Neural progenitor cell (in vitro differentiated cells): ENCODE measurements at regions not wholly inside any gene's neighbourhood (a gene's known extent, or its start where the extent isn't known, plus 50 kb on each side); places are given as distances from the start of the nearest gene placed in this dataset.

Experiments
- DNase-seq: peaks from one replicate; pipeline ENCODE4 v3.0.0-alpha.2; 2016; ENCODE audit warnings: low spot score
- H2AFZ ChIP-seq: fragments of 200-600 bp; sonication (generic); replicated peaks from 2 replicates; pipeline ENCODE4 v1.6.1; 2016; ENCODE audit warnings: antibody characterized with exemption
- H3F3A ChIP-seq: fragments of 200-600 bp; sonication (generic); 2 replicates; pipeline ENCODE4 v1.6.1; 2016; ENCODE audit warnings: antibody characterized with exemption, low read depth
- H3K27ac ChIP-seq: fragments of 200-600 bp; sonication (generic); 2 replicates; pipeline ENCODE4 v1.5.1; 2016; ENCODE audit warnings: mild to moderate bottlenecking
- H3K27me3 ChIP-seq: fragments of 200-600 bp; sonication (generic); 2 replicates; pipeline ENCODE4 v1.6.1; 2016; ENCODE audit warnings: mild to moderate bottlenecking, moderate library complexity
- H3K36me3 ChIP-seq: fragments of 200-600 bp; sonication (generic); 2 replicates; pipeline ENCODE4 v1.5.1; 2016
- H3K4me1 ChIP-seq: fragments of 200-600 bp; sonication (generic); 2 replicates; pipeline ENCODE4 v1.6.1; 2016; ENCODE audit warnings: mixed run types
- H3K4me2 ChIP-seq: fragments of 200-600 bp; sonication (generic); 2 replicates; pipeline ENCODE4 v1.6.1; 2016
- H3K4me3 ChIP-seq: fragments of 200-600 bp; sonication (generic); 2 replicates; pipeline ENCODE4 v1.5.1; 2016
- H3K79me2 ChIP-seq: fragments of 200-600 bp; sonication (generic); 2 replicates; pipeline ENCODE4 v1.6.1; 2016; ENCODE audit warnings: low read depth
- H3K9ac ChIP-seq: fragments of 200-600 bp; sonication (generic); 2 replicates; pipeline ENCODE4 v1.6.1; 2016
- H3K9me3 ChIP-seq: fragments of 200-600 bp; sonication (generic); 2 replicates; pipeline ENCODE4 v1.5.1; 2016; ENCODE audit warnings: low read depth
- H4K20me1 ChIP-seq: fragments of 200-600 bp; sonication (generic); 2 replicates; pipeline ENCODE4 v1.6.1; 2016; ENCODE audit warnings: low read depth
- H3K27ac Mint-ChIP-seq: 3 replicates; pipeline ENCODE4 v1.8.0; 2021; ENCODE audit warnings: mixed read lengths
- H3K27me3 Mint-ChIP-seq: 2 replicates; pipeline ENCODE4 v1.8.0; 2022; ENCODE audit warnings: low read depth, mild to moderate bottlenecking, inconsistent platforms, moderate library complexity, mixed read lengths; ENCODE audit not compliant: insufficient read depth
- H3K36me3 Mint-ChIP-seq: 3 replicates; pipeline ENCODE4 v1.8.0; 2021; ENCODE audit warnings: mixed read lengths
- H3K4me1 Mint-ChIP-seq: 3 replicates; pipeline ENCODE4 v1.8.0; 2021; ENCODE audit warnings: mixed read lengths
- H3K4me3 Mint-ChIP-seq: 3 replicates; pipeline ENCODE4 v1.8.0; 2021; ENCODE audit warnings: mild to moderate bottlenecking, moderate library complexity, mixed read lengths
- H3K9me3 Mint-ChIP-seq: 3 replicates; pipeline ENCODE4 v1.8.0; 2020; ENCODE audit warnings: mixed read lengths
- EZH2 ChIP-seq: fragments of 200-600 bp; sonication (generic); IDR thresholded peaks from 2 replicates; pipeline ENCODE4 v1.6.1; 2017; ENCODE audit warnings: antibody characterized with exemption, mild to moderate bottlenecking, moderate library complexity
- EZH2phosphoT487 ChIP-seq: fragments of 200-600 bp; sonication (generic); IDR thresholded peaks from 2 replicates; pipeline ENCODE4 v1.6.1; 2017; ENCODE audit warnings: antibody characterized with exemption
- TF ChIP-seq, protein P1 (sequence below): fragments of 200-600 bp; sonication (generic); IDR thresholded peaks from 2 replicates; pipeline ENCODE4 v1.5.1; 2017; ENCODE audit warnings: antibody characterized with exemption, mild to moderate bottlenecking

DNA sequence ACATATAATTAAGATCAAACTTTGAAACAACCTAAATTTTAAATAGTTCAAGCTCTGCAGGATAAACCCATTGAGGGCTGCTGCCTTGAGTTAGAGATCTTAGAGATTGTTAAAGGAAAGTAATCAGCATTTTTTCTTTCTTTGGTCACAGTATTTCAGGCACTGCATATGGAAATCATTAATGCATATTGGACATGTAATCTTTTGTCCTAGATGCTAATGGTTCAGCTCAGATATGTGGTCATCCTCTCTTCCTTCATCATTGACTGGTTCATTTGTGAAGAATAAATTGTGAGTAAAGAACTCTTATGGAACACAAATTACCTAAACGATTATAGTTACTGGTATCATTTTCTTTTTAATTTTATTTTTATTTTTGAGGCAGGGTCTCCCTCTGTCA is 82.0 kb upstream of the PRLR start:
- H4K20me1 ChIP-seq: no peaks in the 10 kb centered on the region
- H3K27ac ChIP-seq: no peak overlapping the region
- no peak overlapping the region for H3K4me3 ChIP-seq
- H3F3A ChIP-seq: no peaks in the 10 kb centered on the region
- H3K27me3 ChIP-seq: no peaks in the 10 kb centered on the region
- no peaks in the 10 kb centered on the region for H3K79me2 ChIP-seq
- H3K9me3 ChIP-seq: no peaks in the 10 kb centered on the region
- H3K27me3 Mint-ChIP-seq: peaks cover 2% of the 10 kb centered on the region
- H2AFZ ChIP-seq: no peak overlapping the region
- no peak overlapping the region for H3K4me3 Mint-ChIP-seq
- DNase-seq: no peak
- peaks cover 8% of the 10 kb centered on the region for H3K4me1 ChIP-seq
- no peak overlapping the region for H3K9ac ChIP-seq
- no peaks in the 10 kb centered on the region for H3K36me3 ChIP-seq
- no peak overlapping the region for H3K4me2 ChIP-seq
- no peak overlapping the region for H3K27ac Mint-ChIP-seq
- TF ChIP-seq EZH2: no peak
- no peak for TF ChIP-seq EZH2phosphoT487
- TF ChIP-seq, protein P1, sequence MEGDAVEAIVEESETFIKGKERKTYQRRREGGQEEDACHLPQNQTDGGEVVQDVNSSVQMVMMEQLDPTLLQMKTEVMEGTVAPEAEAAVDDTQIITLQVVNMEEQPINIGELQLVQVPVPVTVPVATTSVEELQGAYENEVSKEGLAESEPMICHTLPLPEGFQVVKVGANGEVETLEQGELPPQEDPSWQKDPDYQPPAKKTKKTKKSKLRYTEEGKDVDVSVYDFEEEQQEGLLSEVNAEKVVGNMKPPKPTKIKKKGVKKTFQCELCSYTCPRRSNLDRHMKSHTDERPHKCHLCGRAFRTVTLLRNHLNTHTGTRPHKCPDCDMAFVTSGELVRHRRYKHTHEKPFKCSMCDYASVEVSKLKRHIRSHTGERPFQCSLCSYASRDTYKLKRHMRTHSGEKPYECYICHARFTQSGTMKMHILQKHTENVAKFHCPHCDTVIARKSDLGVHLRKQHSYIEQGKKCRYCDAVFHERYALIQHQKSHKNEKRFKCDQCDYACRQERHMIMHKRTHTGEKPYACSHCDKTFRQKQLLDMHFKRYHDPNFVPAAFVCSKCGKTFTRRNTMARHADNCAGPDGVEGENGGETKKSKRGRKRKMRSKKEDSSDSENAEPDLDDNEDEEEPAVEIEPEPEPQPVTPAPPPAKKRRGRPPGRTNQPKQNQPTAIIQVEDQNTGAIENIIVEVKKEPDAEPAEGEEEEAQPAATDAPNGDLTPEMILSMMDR: no peak
- H3K9me3 Mint-ChIP-seq: no peaks in the 10 kb centered on the region
- no peaks in the 10 kb centered on the region for H3K36me3 Mint-ChIP-seq
- H3K4me1 Mint-ChIP-seq: peaks cover 6% of the 10 kb centered on the region

DNA sequence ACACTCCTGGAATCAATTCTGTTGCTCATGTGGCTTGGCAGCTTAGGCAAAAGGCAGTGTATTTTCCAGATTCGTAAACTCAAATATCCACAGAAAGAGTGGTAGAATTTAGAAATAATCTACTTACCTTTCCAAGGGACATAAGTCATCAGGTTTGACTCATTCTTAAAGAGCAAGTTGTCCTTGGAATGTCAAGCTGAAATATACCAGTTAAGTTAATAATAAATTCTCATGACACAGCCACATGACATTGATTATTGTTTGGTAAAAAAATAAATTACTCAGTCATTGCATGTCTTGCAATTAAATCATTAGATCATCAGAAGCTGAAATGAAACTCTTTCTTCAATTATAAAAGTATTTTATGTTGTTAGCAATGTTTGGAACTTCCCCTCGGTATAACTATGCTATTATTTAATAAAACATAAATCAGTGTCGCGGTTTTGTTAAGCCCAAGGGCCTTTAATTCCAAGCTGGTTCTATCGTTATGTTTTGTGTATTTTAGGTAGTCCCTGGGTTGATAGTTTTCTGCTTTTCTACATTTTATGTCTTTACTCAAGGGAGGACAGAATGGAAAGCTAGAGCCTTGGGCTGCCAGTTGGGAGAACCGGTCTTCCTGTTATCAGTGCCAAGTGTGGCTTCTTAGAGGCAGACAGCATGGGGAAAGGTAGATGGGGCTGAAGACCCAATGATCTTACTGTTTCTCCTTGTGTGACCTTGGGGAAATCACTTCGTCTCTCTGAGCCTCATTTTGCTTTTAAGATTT is 79.3 kb upstream of the PRLR start:
- H2AFZ ChIP-seq: no peak overlapping the region
- H3K36me3 Mint-ChIP-seq: no peaks in the 10 kb centered on the region
- H3K36me3 ChIP-seq: no peaks in the 10 kb centered on the region
- H3K4me3 ChIP-seq: no peak overlapping the region
- H3K27ac ChIP-seq: no peak overlapping the region
- H3K27me3 Mint-ChIP-seq: peaks cover 2% of the 10 kb centered on the region
- no peak for DNase-seq
- H3K27me3 ChIP-seq: no peaks in the 10 kb centered on the region
- no peak overlapping the region for H3K27ac Mint-ChIP-seq
- no peaks in the 10 kb centered on the region for H4K20me1 ChIP-seq
- TF ChIP-seq, protein P1: no peak
- TF ChIP-seq EZH2: no peak
- no peak for TF ChIP-seq EZH2phosphoT487
- no peaks in the 10 kb centered on the region for H3K9me3 ChIP-seq
- H3K9me3 Mint-ChIP-seq: no peaks in the 10 kb centered on the region
- H3K4me3 Mint-ChIP-seq: no peak overlapping the region
- peaks cover 8% of the 10 kb centered on the region for H3K4me1 ChIP-seq
- no peaks in the 10 kb centered on the region for H3K79me2 ChIP-seq
- H3K9ac ChIP-seq: no peak overlapping the region
- no peak overlapping the region for H3K4me2 ChIP-seq
- peaks cover 6% of the 10 kb centered on the region for H3K4me1 Mint-ChIP-seq
- no peaks in the 10 kb centered on the region for H3F3A ChIP-seq

DNA sequence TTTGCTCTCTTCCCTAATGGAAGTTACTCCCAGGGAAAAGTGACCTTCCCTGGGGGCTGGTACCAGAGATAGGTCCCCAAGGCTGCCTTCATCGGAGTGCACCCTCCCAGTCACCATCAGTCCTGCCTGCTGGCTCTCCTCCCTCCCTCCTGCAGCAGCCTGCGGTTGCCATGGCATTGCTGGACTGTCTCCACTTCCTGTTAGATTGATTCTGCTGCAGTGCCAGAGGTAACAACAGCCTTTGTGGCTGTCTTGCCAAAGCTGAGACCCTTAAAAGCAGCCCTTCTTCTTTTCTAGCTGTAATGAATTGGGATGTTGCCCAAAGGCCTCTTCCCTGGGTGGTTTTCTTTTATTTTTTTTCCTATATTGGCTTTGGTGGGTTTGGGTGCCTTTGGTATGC is 78.1 kb upstream of the PRLR start:
- peaks cover 8% of the 10 kb centered on the region for H3K4me1 ChIP-seq
- DNase-seq: peak; percentile 4
- H3K27me3 ChIP-seq: no peaks in the 10 kb centered on the region
- no peaks in the 10 kb centered on the region for H3K9me3 Mint-ChIP-seq
- no peaks in the 10 kb centered on the region for H3F3A ChIP-seq
- TF ChIP-seq EZH2phosphoT487: no peak
- TF ChIP-seq, protein P1: no peak
- no peak for TF ChIP-seq EZH2
- no peaks in the 10 kb centered on the region for H3K36me3 Mint-ChIP-seq
- H3K27ac Mint-ChIP-seq: peak overlapping the region; percentile 58
- H3K27ac ChIP-seq: no peak overlapping the region
- no peaks in the 10 kb centered on the region for H4K20me1 ChIP-seq
- no peak overlapping the region for H3K4me3 ChIP-seq
- peaks cover 6% of the 10 kb centered on the region for H3K4me1 Mint-ChIP-seq
- no peak overlapping the region for H3K4me3 Mint-ChIP-seq
- H3K79me2 ChIP-seq: no peaks in the 10 kb centered on the region
- no peak overlapping the region for H3K9ac ChIP-seq
- H3K9me3 ChIP-seq: no peaks in the 10 kb centered on the region
- no peaks in the 10 kb centered on the region for H3K36me3 ChIP-seq
- H3K27me3 Mint-ChIP-seq: no peaks in the 10 kb centered on the region
- peak overlapping the region; percentile 76 for H2AFZ ChIP-seq
- peak overlapping the region; percentile 21 for H3K4me2 ChIP-seq
